ENCODE measurements at regions not wholly inside any gene's neighbourhood (a gene's known extent, or its start where the extent isn't known, plus 50 kb on each side); places are given as distances from the start of the nearest gene placed in this dataset.

- CTCF ChIA-PET = no interaction called here
Measured at GRCh38 chr4:119735165-119735651, 106.6 kb upstream of the PDE5A start.

GRCh38 chr4:119733431-119733830 lies 104.8 kb upstream of the PDE5A start:
- Histone ChIP-seq H3K27ac (ENCODE audit: low read depth, low read length) (no peak overlapping the region), H3K9me3 (ENCODE audit: control insufficient read depth in 2 of 3, low read length in 3 of 3) (no peaks in the 10 kb centered on the region), H3K36me3 (ENCODE audit: control insufficient read depth in 2 of 3, insufficient read depth in 3 of 3, low read length in 3 of 3) (no peaks in the 10 kb centered on the region), H3K4me3 (ENCODE audit: low read length) (no peak overlapping the region), H3K27me3 (ENCODE audit: control insufficient read depth in 2 of 2, insufficient read depth in 2 of 2, low read length in 2 of 2) (no peaks in the 10 kb centered on the region), H3K4me1 (ENCODE audit: control insufficient read depth in 2 of 2, insufficient read depth in 2 of 2, low read length in 2 of 2) (no peaks in the 10 kb centered on the region)
- peaks cover 2 to 18% (median 6%) of the 10 kb centered on the region in 5 donors for H3K27me3 Mint-ChIP-seq
- no peak overlapping the region for H3K4me3 Mint-ChIP-seq
- peaks cover 0 to 4% (median 0%) of the 10 kb centered on the region in 5 donors for H3K36me3 Mint-ChIP-seq
- DNase-seq = no peak
- H3K9me3 Mint-ChIP-seq = peaks cover 0 to 7% (median 3%) of the 10 kb centered on the region in 11 donors
- ATAC-seq = no peak
- H3K4me1 Mint-ChIP-seq = no peaks in the 10 kb centered on the region
- intact Hi-C loops (cut with micrococcal nuclease) = no loop called here
- POLR2A ChIA-PET = no interaction called here
- CTCF ChIA-PET = no interaction called here
- no peak overlapping the region for H3K27ac Mint-ChIP-seq

More at GRCh38 chr4:119735165-119735651, 106.6 kb upstream of the PDE5A start:
- Histone ChIP-seq H3K4me1 (ENCODE audit: control insufficient read depth in 2 of 2, insufficient read depth in 2 of 2, low read length in 2 of 2) (no peaks in the 10 kb centered on the region), H3K36me3 (ENCODE audit: control insufficient read depth in 2 of 3, insufficient read depth in 3 of 3, low read length in 3 of 3) (no peaks in the 10 kb centered on the region), H3K27me3 (ENCODE audit: control insufficient read depth in 2 of 2, insufficient read depth in 2 of 2, low read length in 2 of 2) (no peaks in the 10 kb centered on the region), H3K4me3 (ENCODE audit: low read length) (no peak overlapping the region), H3K27ac (ENCODE audit: low read depth, low read length) (no peak overlapping the region), H3K9me3 (ENCODE audit: control insufficient read depth in 2 of 3, low read length in 3 of 3) (no peaks in the 10 kb centered on the region)
- POLR2A ChIA-PET = no interaction called here
- intact Hi-C loops (cut with micrococcal nuclease) = no loop called here
- Mint-ChIP-seq H3K4me1 (no peaks in the 10 kb centered on the region), H3K4me3 (no peak overlapping the region), H3K9me3 (no peaks in the 10 kb centered on the region), H3K27me3 (peaks cover 2 to 13% (median 4%) of the 10 kb centered on the region in 5 donors), H3K27ac (no peak overlapping the region), H3K36me3 (no peaks in the 10 kb centered on the region)
- ATAC-seq (no peak), DNase-seq (no peak)

GRCh38 chr4:119731778-119732177 lies 103.2 kb upstream of the PDE5A start:
- Mint-ChIP-seq H3K36me3 (peaks cover 0 to 4% (median 0%) of the 10 kb centered on the region in 5 donors), H3K27me3 (peaks cover 0 to 18% (median 6%) of the 10 kb centered on the region in 5 donors), H3K4me3 (no peak overlapping the region), H3K4me1 (no peaks in the 10 kb centered on the region), H3K27ac (no peak overlapping the region), H3K9me3 (peaks cover 0 to 9% (median 3%) of the 10 kb centered on the region in 11 donors)
- no peak for DNase-seq
- ChIA-PET POLR2A (no interaction called here), CTCF (no interaction called here)
- Histone ChIP-seq H3K4me1 (ENCODE audit: control insufficient read depth in 2 of 2, insufficient read depth in 2 of 2, low read length in 2 of 2) (no peaks in the 10 kb centered on the region), H3K9me3 (ENCODE audit: control insufficient read depth in 2 of 3, low read length in 3 of 3) (no peaks in the 10 kb centered on the region), H3K27ac (ENCODE audit: low read depth, low read length) (no peak overlapping the region), H3K36me3 (ENCODE audit: control insufficient read depth in 2 of 3, insufficient read depth in 3 of 3, low read length in 3 of 3) (no peaks in the 10 kb centered on the region), H3K27me3 (ENCODE audit: control insufficient read depth in 2 of 2, insufficient read depth in 2 of 2, low read length in 2 of 2) (no peaks in the 10 kb centered on the region), H3K4me3 (ENCODE audit: low read length) (no peak overlapping the region)
- intact Hi-C loops (cut with micrococcal nuclease) = no loop called here
- no peak for ATAC-seq

GRCh38 chr4:119731146-119731742 lies 102.6 kb upstream of the PDE5A start:
- CTCF ChIA-PET = no interaction called here
- H3K4me3 ChIP-seq (ENCODE audit: low read length) = no peak overlapping the region
- DNase-seq = no peak

GRCh38 chr4:119730671-119730950 lies 102.0 kb upstream of the PDE5A start:
- Mint-ChIP-seq H3K4me1 (no peaks in the 10 kb centered on the region), H3K9me3 (peaks cover 0 to 9% (median 3%) of the 10 kb centered on the region in 11 donors), H3K36me3 (peaks cover 0 to 4% (median 0%) of the 10 kb centered on the region in 5 donors), H3K27me3 (peaks cover 0 to 18% (median 6%) of the 10 kb centered on the region in 5 donors), H3K27ac (no peak overlapping the region), H3K4me3 (no peak overlapping the region)
- Histone ChIP-seq H3K27ac (ENCODE audit: low read depth, low read length) (no peak overlapping the region), H3K4me3 (ENCODE audit: low read length) (no peak overlapping the region), H3K9me3 (ENCODE audit: control insufficient read depth in 2 of 3, low read length in 3 of 3) (no peaks in the 10 kb centered on the region), H3K27me3 (ENCODE audit: control insufficient read depth in 2 of 2, insufficient read depth in 2 of 2, low read length in 2 of 2) (no peaks in the 10 kb centered on the region), H3K36me3 (ENCODE audit: control insufficient read depth in 2 of 3, insufficient read depth in 3 of 3, low read length in 3 of 3) (no peaks in the 10 kb centered on the region), H3K4me1 (ENCODE audit: control insufficient read depth in 2 of 2, insufficient read depth in 2 of 2, low read length in 2 of 2) (no peaks in the 10 kb centered on the region)
- ATAC-seq (no peak), DNase-seq (no peak)
- intact Hi-C loops (cut with micrococcal nuclease) = no loop called here
- ChIA-PET POLR2A (no interaction called here), CTCF (no interaction called here)

More at GRCh38 chr4:119731146-119731742, 102.6 kb upstream of the PDE5A start:
- H3K27ac ChIP-seq (ENCODE audit: low read depth, low read length) = no peak overlapping the region
- no peaks in the 10 kb centered on the region for H3K27me3 ChIP-seq (ENCODE audit: control insufficient read depth in 2 of 2, insufficient read depth in 2 of 2, low read length in 2 of 2)
- ATAC-seq = no peak
- no peaks in the 10 kb centered on the region for H3K9me3 ChIP-seq (ENCODE audit: control insufficient read depth in 2 of 3, low read length in 3 of 3)
- POLR2A ChIA-PET = no interaction called here
- Mint-ChIP-seq H3K4me1 (no peaks in the 10 kb centered on the region), H3K27me3 (peaks cover 0 to 18% (median 6%) of the 10 kb centered on the region in 5 donors), H3K27ac (no peak overlapping the region), H3K4me3 (no peak overlapping the region), H3K36me3 (peaks cover 0 to 4% (median 0%) of the 10 kb centered on the region in 5 donors), H3K9me3 (peaks cover 0 to 9% (median 3%) of the 10 kb centered on the region in 11 donors)
- intact Hi-C loops (cut with micrococcal nuclease) = no loop called here
- H3K4me1 ChIP-seq (ENCODE audit: control insufficient read depth in 2 of 2, insufficient read depth in 2 of 2, low read length in 2 of 2) = no peaks in the 10 kb centered on the region
- H3K36me3 ChIP-seq (ENCODE audit: control insufficient read depth in 2 of 3, insufficient read depth in 3 of 3, low read length in 3 of 3) = no peaks in the 10 kb centered on the region

GRCh38 chr4:119729835-119730670 lies 101.4 kb upstream of the PDE5A start:
- no peaks in the 10 kb centered on the region for H3K36me3 ChIP-seq (ENCODE audit: control insufficient read depth in 2 of 3, insufficient read depth in 3 of 3, low read length in 3 of 3)
- ATAC-seq (no peak), DNase-seq (no peak)

More at GRCh38 chr4:119729835-119730670, 101.4 kb upstream of the PDE5A start:
- intact Hi-C loops (cut with micrococcal nuclease) = no loop called here
- Mint-ChIP-seq H3K27ac (no peak overlapping the region), H3K36me3 (peaks cover 0 to 4% (median 0%) of the 10 kb centered on the region in 5 donors), H3K9me3 (peaks cover 0 to 9% (median 3%) of the 10 kb centered on the region in 11 donors), H3K4me1 (no peaks in the 10 kb centered on the region), H3K27me3 (peaks cover 0 to 18% (median 6%) of the 10 kb centered on the region in 5 donors), H3K4me3 (no peak overlapping the region)
- POLR2A ChIA-PET = no interaction called here
- no peaks in the 10 kb centered on the region for H3K27me3 ChIP-seq (ENCODE audit: control insufficient read depth in 2 of 2, insufficient read depth in 2 of 2, low read length in 2 of 2)
- H3K4me3 ChIP-seq (ENCODE audit: low read length) = no peak overlapping the region
- H3K9me3 ChIP-seq (ENCODE audit: control insufficient read depth in 2 of 3, low read length in 3 of 3) = no peaks in the 10 kb centered on the region
- CTCF ChIA-PET = no interaction called here
- H3K27ac ChIP-seq (ENCODE audit: low read depth, low read length) = no peak overlapping the region
- no peaks in the 10 kb centered on the region for H3K4me1 ChIP-seq (ENCODE audit: control insufficient read depth in 2 of 2, insufficient read depth in 2 of 2, low read length in 2 of 2)

Data from naive thymus-derived CD4-positive, alpha-beta T cell (primary cell).